HG03097 (cell line): ENCODE measurements at regions not wholly inside any gene's neighbourhood (a gene's known extent, or its start where the extent isn't known, plus 50 kb on each side); places are given as distances from the start of the nearest gene placed in this dataset.

ENCODE experiments used
- ATAC-seq: cut with Tn5 transposase; IDR thresholded peaks from one replicate; pipeline ENCODE4 v1.9.1; 2021; ENCODE audit not compliant: unreplicated experiment, low FRiP score

- ATAC-seq, result no peak
These were observed 296.5 kb upstream of the DMAC1 start for GRCh38 chr9:8096091-8096490.

- ATAC-seq, result no peak
These were observed 296.1 kb upstream of the DMAC1 start for GRCh38 chr9:8095672-8096086.

- no peak for ATAC-seq
These were observed 288.9 kb upstream of the DMAC1 start for GRCh38 chr9:8088477-8088876.

- ATAC-seq, result no peak
These were observed 286.4 kb upstream of the DMAC1 start for GRCh38 chr9:8085986-8086385.

- ATAC-seq, result no peak
These were observed 279.1 kb upstream of the DMAC1 start for GRCh38 chr9:8078641-8079140.

GRCh38 chr9:8074713-8075286 is 275.2 kb upstream of the DMAC1 start:
- no peak for ATAC-seq

- ATAC-seq, result no peak
These were observed 271.8 kb upstream of the DMAC1 start for GRCh38 chr9:8071445-8071798.

- no peak for ATAC-seq
These were observed 271.3 kb upstream of the DMAC1 start for GRCh38 chr9:8070779-8071444.

GRCh38 chr9:8062459-8062858 is 262.9 kb upstream of the DMAC1 start:
- ATAC-seq, result no peak

- no peak for ATAC-seq
These were observed 253.9 kb upstream of the DMAC1 start for GRCh38 chr9:8053501-8053900.

- ATAC-seq, result no peak
These were observed 253.4 kb upstream of the DMAC1 start for GRCh38 chr9:8052991-8053390.

- no peak for ATAC-seq
These were observed 238.2 kb upstream of the DMAC1 start for GRCh38 chr9:8037745-8038144.

- ATAC-seq, result no peak
These were observed 237.4 kb upstream of the DMAC1 start for GRCh38 chr9:8036914-8037524.

GRCh38 chr9:8033794-8034193 is 234.2 kb upstream of the DMAC1 start:
- no peak for ATAC-seq

GRCh38 chr9:8030095-8030494 is 230.5 kb upstream of the DMAC1 start:
- ATAC-seq, result no peak

GRCh38 chr9:8027351-8027750 is 227.8 kb upstream of the DMAC1 start:
- no peak for ATAC-seq

GRCh38 chr9:8025551-8025950 is 226.0 kb upstream of the DMAC1 start:
- no peak for ATAC-seq

GRCh38 chr9:8020186-8020585 is 220.6 kb upstream of the DMAC1 start:
- ATAC-seq, result no peak

GRCh38 chr9:8019636-8020035 is 220.1 kb upstream of the DMAC1 start:
- no peak for ATAC-seq

GRCh38 chr9:8014997-8015682 is 215.6 kb upstream of the DMAC1 start:
- no peak for ATAC-seq

GRCh38 chr9:8012986-8013385 is 213.4 kb upstream of the DMAC1 start:
- ATAC-seq, result no peak

GRCh38 chr9:8011974-8012373 is 212.4 kb upstream of the DMAC1 start:
- no peak for ATAC-seq
